Liver (tissue), 8 donors: ENCODE measurements at regions not wholly inside any gene's neighbourhood (a gene's known extent, or its start where the extent isn't known, plus 50 kb on each side); places are given as distances from the start of the nearest gene placed in this dataset.

ENCODE experiments used
- DNase-seq: peaks from one replicate; pipeline ENCODE4 v3.0.0-alpha.2; 2017; ENCODE audit warnings: low spot score
- H3K27ac ChIP-seq, 2 donors: one replicate each; pipeline ENCODE4 v1.7.0; 2013; ENCODE audit warnings: inconsistent platforms in 2 of 2, low read length in 2 of 2, control low read depth in 1 of 2, low read depth in 1 of 2, mild to moderate bottlenecking in 1 of 2
- H3K27me3 ChIP-seq, 4 donors: one replicate each; pipeline versions ENCODE4 v1.6.1 to v1.7.0; 2013; ENCODE audit warnings: low read length in 3 of 4, inconsistent platforms in 1 of 4, mild to moderate bottlenecking in 1 of 4, moderate library complexity in 1 of 4; ENCODE audit not compliant: control insufficient read depth in 4 of 4, insufficient read depth in 4 of 4
- H3K36me3 ChIP-seq, 4 donors: one replicate each; pipeline versions ENCODE4 v1.6.1 to v1.7.0; 2013; ENCODE audit warnings: low read length in 3 of 4, mild to moderate bottlenecking in 3 of 4, low read depth in 1 of 4, moderate library complexity in 1 of 4; ENCODE audit not compliant: control insufficient read depth in 4 of 4, insufficient read depth in 3 of 4
- H3K4me1 ChIP-seq, 4 donors: one replicate each; pipeline versions ENCODE4 v1.6.1 to v1.7.0; 2013; ENCODE audit warnings: low read length in 3 of 4, mild to moderate bottlenecking in 3 of 4, moderate library complexity in 1 of 4; ENCODE audit not compliant: control insufficient read depth in 4 of 4, insufficient read depth in 4 of 4
- H3K4me3 ChIP-seq, 3 donors: one replicate each; pipeline versions ENCODE4 v1.6.1 to v1.7.0; 2013; ENCODE audit warnings: low read length in 3 of 3, control low read depth in 1 of 3, low read depth in 1 of 3, mild to moderate bottlenecking in 1 of 3
- H3K9ac ChIP-seq, 2 donors: one replicate each; pipeline ENCODE4 v1.7.0; 2013; ENCODE audit warnings: low read length in 2 of 2, mild to moderate bottlenecking in 2 of 2, moderate library complexity in 2 of 2, control low read depth in 1 of 2, low read depth in 1 of 2
- H3K9me3 ChIP-seq, 4 donors: one replicate each; pipeline versions ENCODE4 v1.6.1 to v1.7.0; 2013; ENCODE audit warnings: low read length in 3 of 4; ENCODE audit not compliant: control insufficient read depth in 4 of 4
- ATF3 ChIP-seq: IDR thresholded peaks from 2 replicates; pipeline ENCODE4 v1.6.1; 2016; ENCODE audit warnings: antibody characterized with exemption
- CTCF ChIP-seq: fragments of 150-350 bp; IDR thresholded peaks from 2 replicates; pipeline ENCODE4 v1.5.1; 2017; ENCODE audit warnings: improper control_type of control experiment, low read depth, low read length; ENCODE audit not compliant: missing input control
- EGR1 ChIP-seq, 2 donors: IDR thresholded peaks; 2 replicates each; pipeline ENCODE4 v1.6.1; 2016 to 2018; ENCODE audit warnings: antibody characterized with exemption in 2 of 2, low read depth in 2 of 2
- FOXA1 ChIP-seq: IDR thresholded peaks from 2 replicates; pipeline ENCODE4 v1.6.1; 2016; ENCODE audit warnings: antibody characterized with exemption
- FOXA2 ChIP-seq: IDR thresholded peaks from 2 replicates; pipeline ENCODE4 v1.6.1; 2016; ENCODE audit warnings: antibody characterized with exemption
- HNF4A ChIP-seq, 2 donors: conservative IDR thresholded peaks; 2 replicates each; pipeline ENCODE4 v1.6.1; 2016; ENCODE audit warnings: antibody characterized with exemption in 2 of 2, mild to moderate bottlenecking in 2 of 2
- JUND ChIP-seq, 2 donors: IDR thresholded peaks; 2 replicates each; pipeline ENCODE4 v1.6.1; 2016; ENCODE audit warnings: antibody characterized with exemption in 2 of 2
- MAX ChIP-seq: IDR thresholded peaks from 2 replicates; pipeline ENCODE4 v1.6.1; 2016; ENCODE audit warnings: antibody characterized with exemption
- NR2F2 ChIP-seq: IDR thresholded peaks from 2 replicates; pipeline ENCODE4 v1.6.1; 2016; ENCODE audit warnings: antibody characterized with exemption
- RAD21 ChIP-seq, 2 donors: IDR thresholded peaks; 2 replicates each; pipeline ENCODE4 v1.6.1; 2016; ENCODE audit warnings: antibody characterized with exemption in 2 of 2, mild to moderate bottlenecking in 2 of 2
- REST ChIP-seq: IDR thresholded peaks from 2 replicates; pipeline ENCODE4 v1.6.1; 2016; ENCODE audit warnings: antibody characterized with exemption, mild to moderate bottlenecking
- RXRA ChIP-seq, 2 donors: IDR thresholded peaks; 2 replicates each; pipeline ENCODE4 v1.6.1; 2017 to 2018; ENCODE audit warnings: antibody characterized with exemption in 2 of 2, mild to moderate bottlenecking in 1 of 2
- SP1 ChIP-seq: IDR thresholded peaks from 2 replicates; pipeline ENCODE4 v1.6.1; 2018; ENCODE audit warnings: antibody characterized with exemption, mild to moderate bottlenecking
- TAF1 ChIP-seq: conservative IDR thresholded peaks from 2 replicates; pipeline ENCODE4 v1.6.1; 2016; ENCODE audit warnings: antibody characterized with exemption, mild to moderate bottlenecking
- WGBS: extraction: QIAGEN DNeasy Blood & Tissue Kit; methylation state at CpG from one replicate; pipeline ENCODE4 v1.1.7; 2013; 5-methylcytosine and 5-hydroxymethylcytosine counted together
- donor health status: healthy.
- donor health status: healthy.
- donor health status: healthy.
- donor health status: healthy.
- donor health status: healthy.

- Histone ChIP-seq H3K9ac (no peak overlapping the region), H3K4me3 (no peak overlapping the region), H3K27me3 (no peaks in the 10 kb centered on the region), H3K36me3 (no peaks in the 10 kb centered on the region), H3K27ac (no peak overlapping the region), H3K9me3 (no peaks in the 10 kb centered on the region), H3K4me1 (no peaks in the 10 kb centered on the region)
- no peak for DNase-seq
- TF ChIP-seq ATF3: no peak
- no peak for TF ChIP-seq FOXA1
- TF ChIP-seq NR2F2: no peak
- TF ChIP-seq EGR1 (IDR thresholded peaks at IDR 0.05; ENCODE audit: low read depth in 2 of 2): no peak
- no peak for TF ChIP-seq RAD21 (IDR thresholded peaks at IDR 0.05)
- TF ChIP-seq RXRA (IDR thresholded peaks at IDR 0.05): no peak
- WGBS: 82% methylated on average over 1 of the region's 1 CpG
These were observed 155.3 kb downstream of the RASSF9 start for GRCh38 chr12:85680881-85681280.

GRCh38 chr12:85681333-85681732 is 154.9 kb downstream of the RASSF9 start:
- Histone ChIP-seq H3K36me3 (no peaks in the 10 kb centered on the region), H3K9ac (no peak overlapping the region), H3K9me3 (no peaks in the 10 kb centered on the region), H3K4me3 (no peak overlapping the region), H3K4me1 (no peaks in the 10 kb centered on the region), H3K27ac (no peak overlapping the region), H3K27me3 (no peaks in the 10 kb centered on the region)
- DNase-seq: no peak
- TF ChIP-seq FOXA2 (no peak), HNF4A (conservative IDR thresholded peaks at IDR 0.05) (no peak), JUND (IDR thresholded peaks at IDR 0.05) (no peak), MAX (no peak)

- Histone ChIP-seq H3K27me3 (no peaks in the 10 kb centered on the region), H3K9ac (no peak overlapping the region), H3K4me1 (no peaks in the 10 kb centered on the region), H3K27ac (no peak overlapping the region), H3K4me3 (no peak overlapping the region), H3K9me3 (no peaks in the 10 kb centered on the region), H3K36me3 (no peaks in the 10 kb centered on the region)
- 83% methylated on average over 4 of the region's 4 CpGs for WGBS
- no peak for DNase-seq
- TF ChIP-seq TAF1 (no peak), CTCF (no peak), SP1 (no peak), JUND (IDR thresholded peaks at IDR 0.05) (no peak), REST (no peak), FOXA1 (no peak)
These were observed 153.2 kb downstream of the RASSF9 start for GRCh38 chr12:85683051-85683450.
